H1 (cell line): ENCODE measurements at regions not wholly inside any gene's neighbourhood (a gene's known extent, or its start where the extent isn't known, plus 50 kb on each side); places are given as distances from the start of the nearest gene placed in this dataset.

ENCODE experiments used
- BACH1 ChIP-seq: IDR thresholded peaks from 2 replicates; pipeline ENCODE4 v1.6.1; 2012; ENCODE audit warnings: low read length, improper control_type of control experiment
- BCL11A ChIP-seq, 2 experiments: IDR thresholded peaks; one replicate each; pipeline ENCODE4 v1.6.1; 2011; ENCODE audit warnings: low read depth in 2 of 2, low read length in 2 of 2, mild to moderate bottlenecking in 2 of 2
- HDAC2 ChIP-seq, 2 experiments: fragments of 300-600 bp in 1 of 2; sonication (generic) in 1 of 2; IDR thresholded peaks; 2 replicates each; pipeline ENCODE4 v1.6.1; 2011 to 2012; ENCODE audit warnings: low read depth in 2 of 2, low read length in 2 of 2, mild to moderate bottlenecking in 2 of 2, moderate library complexity in 2 of 2, borderline replicate concordance in 1 of 2, inconsistent platforms in 1 of 2
- JUN ChIP-seq: IDR thresholded peaks from 2 replicates; pipeline ENCODE4 v1.6.1; 2011; ENCODE audit warnings: low read depth, mild to moderate bottlenecking, improper control_type of control experiment, low read length
- POU5F1 ChIP-seq: IDR thresholded peaks from 2 replicates; pipeline ENCODE4 v1.6.1; 2011; ENCODE audit warnings: low read depth, mild to moderate bottlenecking, low read length, moderate library complexity
- RXRA ChIP-seq: IDR thresholded peaks from 2 replicates; pipeline ENCODE4 v1.6.1; 2011; ENCODE audit warnings: low read depth, mild to moderate bottlenecking, low read length, moderate library complexity; ENCODE audit not compliant: insufficient read depth
- SIRT6 ChIP-seq: IDR thresholded peaks from one replicate; pipeline ENCODE4 v1.7.1; 2012; ENCODE audit warnings: low read length, inconsistent platforms
- SP1 ChIP-seq: IDR thresholded peaks from 2 replicates; pipeline ENCODE4 v1.6.1; 2011; ENCODE audit warnings: low read depth, low read length
- TAF7 ChIP-seq: optimal IDR thresholded peaks from 2 replicates; pipeline ENCODE3; 2011; ENCODE audit warnings: low read depth, mild to moderate bottlenecking, inconsistent platforms, low read length, moderate library complexity, borderline replicate concordance
- TCF12 ChIP-seq: IDR thresholded peaks from 2 replicates; pipeline ENCODE4 v1.6.1; 2011; ENCODE audit warnings: low read depth, mild to moderate bottlenecking, low read length
- TF ChIP-seq, protein P1 (sequence below): fragments of 300-600 bp; sonication (generic); IDR thresholded peaks from 2 replicates; pipeline ENCODE4 v1.7.1; 2012; ENCODE audit warnings: low read length, moderate library complexity, mild to moderate bottlenecking, inconsistent platforms; ENCODE audit not compliant: insufficient replicate concordance
- TF ChIP-seq, protein P2 (sequence below): IDR thresholded peaks from 2 replicates; pipeline ENCODE4 v1.6.1; 2012; ENCODE audit warnings: inconsistent platforms

DNA sequence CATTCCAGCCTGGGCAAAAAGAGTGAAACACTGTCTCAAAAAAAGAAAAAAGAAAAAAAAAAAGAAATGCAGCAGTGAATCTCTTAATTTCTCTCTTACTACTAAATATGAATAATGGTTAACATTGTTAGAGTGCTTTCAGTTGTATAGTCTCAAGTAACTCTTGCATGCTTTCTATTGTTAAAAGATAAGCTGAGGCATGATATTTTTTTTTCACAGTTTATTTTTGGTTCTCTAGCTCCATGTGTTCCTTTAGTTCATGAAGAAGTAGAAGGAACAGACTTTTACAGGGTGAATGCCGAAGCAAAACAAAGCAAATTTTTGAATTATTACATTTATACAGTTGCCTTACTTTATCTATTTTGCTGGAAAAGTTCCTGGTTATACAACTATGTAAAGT lies 1180.9 kb downstream of the OTOL1 start (continued):
- TF ChIP-seq, protein P1, sequence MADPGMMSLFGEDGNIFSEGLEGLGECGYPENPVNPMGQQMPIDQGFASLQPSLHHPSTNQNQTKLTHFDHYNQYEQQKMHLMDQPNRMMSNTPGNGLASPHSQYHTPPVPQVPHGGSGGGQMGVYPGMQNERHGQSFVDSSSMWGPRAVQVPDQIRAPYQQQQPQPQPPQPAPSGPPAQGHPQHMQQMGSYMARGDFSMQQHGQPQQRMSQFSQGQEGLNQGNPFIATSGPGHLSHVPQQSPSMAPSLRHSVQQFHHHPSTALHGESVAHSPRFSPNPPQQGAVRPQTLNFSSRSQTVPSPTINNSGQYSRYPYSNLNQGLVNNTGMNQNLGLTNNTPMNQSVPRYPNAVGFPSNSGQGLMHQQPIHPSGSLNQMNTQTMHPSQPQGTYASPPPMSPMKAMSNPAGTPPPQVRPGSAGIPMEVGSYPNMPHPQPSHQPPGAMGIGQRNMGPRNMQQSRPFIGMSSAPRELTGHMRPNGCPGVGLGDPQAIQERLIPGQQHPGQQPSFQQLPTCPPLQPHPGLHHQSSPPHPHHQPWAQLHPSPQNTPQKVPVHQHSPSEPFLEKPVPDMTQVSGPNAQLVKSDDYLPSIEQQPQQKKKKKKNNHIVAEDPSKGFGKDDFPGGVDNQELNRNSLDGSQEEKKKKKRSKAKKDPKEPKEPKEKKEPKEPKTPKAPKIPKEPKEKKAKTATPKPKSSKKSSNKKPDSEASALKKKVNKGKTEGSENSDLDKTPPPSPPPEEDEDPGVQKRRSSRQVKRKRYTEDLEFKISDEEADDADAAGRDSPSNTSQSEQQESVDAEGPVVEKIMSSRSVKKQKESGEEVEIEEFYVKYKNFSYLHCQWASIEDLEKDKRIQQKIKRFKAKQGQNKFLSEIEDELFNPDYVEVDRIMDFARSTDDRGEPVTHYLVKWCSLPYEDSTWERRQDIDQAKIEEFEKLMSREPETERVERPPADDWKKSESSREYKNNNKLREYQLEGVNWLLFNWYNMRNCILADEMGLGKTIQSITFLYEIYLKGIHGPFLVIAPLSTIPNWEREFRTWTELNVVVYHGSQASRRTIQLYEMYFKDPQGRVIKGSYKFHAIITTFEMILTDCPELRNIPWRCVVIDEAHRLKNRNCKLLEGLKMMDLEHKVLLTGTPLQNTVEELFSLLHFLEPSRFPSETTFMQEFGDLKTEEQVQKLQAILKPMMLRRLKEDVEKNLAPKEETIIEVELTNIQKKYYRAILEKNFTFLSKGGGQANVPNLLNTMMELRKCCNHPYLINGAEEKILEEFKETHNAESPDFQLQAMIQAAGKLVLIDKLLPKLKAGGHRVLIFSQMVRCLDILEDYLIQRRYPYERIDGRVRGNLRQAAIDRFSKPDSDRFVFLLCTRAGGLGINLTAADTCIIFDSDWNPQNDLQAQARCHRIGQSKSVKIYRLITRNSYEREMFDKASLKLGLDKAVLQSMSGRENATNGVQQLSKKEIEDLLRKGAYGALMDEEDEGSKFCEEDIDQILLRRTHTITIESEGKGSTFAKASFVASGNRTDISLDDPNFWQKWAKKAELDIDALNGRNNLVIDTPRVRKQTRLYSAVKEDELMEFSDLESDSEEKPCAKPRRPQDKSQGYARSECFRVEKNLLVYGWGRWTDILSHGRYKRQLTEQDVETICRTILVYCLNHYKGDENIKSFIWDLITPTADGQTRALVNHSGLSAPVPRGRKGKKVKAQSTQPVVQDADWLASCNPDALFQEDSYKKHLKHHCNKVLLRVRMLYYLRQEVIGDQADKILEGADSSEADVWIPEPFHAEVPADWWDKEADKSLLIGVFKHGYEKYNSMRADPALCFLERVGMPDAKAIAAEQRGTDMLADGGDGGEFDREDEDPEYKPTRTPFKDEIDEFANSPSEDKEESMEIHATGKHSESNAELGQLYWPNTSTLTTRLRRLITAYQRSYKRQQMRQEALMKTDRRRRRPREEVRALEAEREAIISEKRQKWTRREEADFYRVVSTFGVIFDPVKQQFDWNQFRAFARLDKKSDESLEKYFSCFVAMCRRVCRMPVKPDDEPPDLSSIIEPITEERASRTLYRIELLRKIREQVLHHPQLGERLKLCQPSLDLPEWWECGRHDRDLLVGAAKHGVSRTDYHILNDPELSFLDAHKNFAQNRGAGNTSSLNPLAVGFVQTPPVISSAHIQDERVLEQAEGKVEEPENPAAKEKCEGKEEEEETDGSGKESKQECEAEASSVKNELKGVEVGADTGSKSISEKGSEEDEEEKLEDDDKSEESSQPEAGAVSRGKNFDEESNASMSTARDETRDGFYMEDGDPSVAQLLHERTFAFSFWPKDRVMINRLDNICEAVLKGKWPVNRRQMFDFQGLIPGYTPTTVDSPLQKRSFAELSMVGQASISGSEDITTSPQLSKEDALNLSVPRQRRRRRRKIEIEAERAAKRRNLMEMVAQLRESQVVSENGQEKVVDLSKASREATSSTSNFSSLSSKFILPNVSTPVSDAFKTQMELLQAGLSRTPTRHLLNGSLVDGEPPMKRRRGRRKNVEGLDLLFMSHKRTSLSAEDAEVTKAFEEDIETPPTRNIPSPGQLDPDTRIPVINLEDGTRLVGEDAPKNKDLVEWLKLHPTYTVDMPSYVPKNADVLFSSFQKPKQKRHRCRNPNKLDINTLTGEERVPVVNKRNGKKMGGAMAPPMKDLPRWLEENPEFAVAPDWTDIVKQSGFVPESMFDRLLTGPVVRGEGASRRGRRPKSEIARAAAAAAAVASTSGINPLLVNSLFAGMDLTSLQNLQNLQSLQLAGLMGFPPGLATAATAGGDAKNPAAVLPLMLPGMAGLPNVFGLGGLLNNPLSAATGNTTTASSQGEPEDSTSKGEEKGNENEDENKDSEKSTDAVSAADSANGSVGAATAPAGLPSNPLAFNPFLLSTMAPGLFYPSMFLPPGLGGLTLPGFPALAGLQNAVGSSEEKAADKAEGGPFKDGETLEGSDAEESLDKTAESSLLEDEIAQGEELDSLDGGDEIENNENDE: no peak
- TF ChIP-seq TCF12 (no peak), SP1 (no peak), TAF7 (no peak), JUN (no peak), BCL11A (IDR thresholded peaks at IDR 0.05; ENCODE audit: low read depth in 2 of 2, low read length in 2 of 2) (no peak), HDAC2 (IDR thresholded peaks at IDR 0.05; ENCODE audit: borderline replicate concordance in 1 of 2, low read depth in 2 of 2, low read length in 2 of 2) (no peak), RXRA (no peak), SIRT6 (no peak), POU5F1 (no peak), BACH1 (no peak)
- TF ChIP-seq, protein P2, sequence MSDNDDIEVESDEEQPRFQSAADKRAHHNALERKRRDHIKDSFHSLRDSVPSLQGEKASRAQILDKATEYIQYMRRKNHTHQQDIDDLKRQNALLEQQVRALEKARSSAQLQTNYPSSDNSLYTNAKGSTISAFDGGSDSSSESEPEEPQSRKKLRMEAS: no peak
